Right lung (tissue), 2 donors: ENCODE measurements at regions not wholly inside any gene's neighbourhood (a gene's known extent, or its start where the extent isn't known, plus 50 kb on each side); places are given as distances from the start of the nearest gene placed in this dataset.
"Not testable (repeated sequence)": the region's sequence is repeated elsewhere in the genome, so short reads cannot be mapped to it uniquely, and the experiment has no call there.

Source experiments
- DNase-seq, 2 donors: peaks; one replicate each; pipeline ENCODE4 v3.0.0-alpha.2; 2013

DNA sequence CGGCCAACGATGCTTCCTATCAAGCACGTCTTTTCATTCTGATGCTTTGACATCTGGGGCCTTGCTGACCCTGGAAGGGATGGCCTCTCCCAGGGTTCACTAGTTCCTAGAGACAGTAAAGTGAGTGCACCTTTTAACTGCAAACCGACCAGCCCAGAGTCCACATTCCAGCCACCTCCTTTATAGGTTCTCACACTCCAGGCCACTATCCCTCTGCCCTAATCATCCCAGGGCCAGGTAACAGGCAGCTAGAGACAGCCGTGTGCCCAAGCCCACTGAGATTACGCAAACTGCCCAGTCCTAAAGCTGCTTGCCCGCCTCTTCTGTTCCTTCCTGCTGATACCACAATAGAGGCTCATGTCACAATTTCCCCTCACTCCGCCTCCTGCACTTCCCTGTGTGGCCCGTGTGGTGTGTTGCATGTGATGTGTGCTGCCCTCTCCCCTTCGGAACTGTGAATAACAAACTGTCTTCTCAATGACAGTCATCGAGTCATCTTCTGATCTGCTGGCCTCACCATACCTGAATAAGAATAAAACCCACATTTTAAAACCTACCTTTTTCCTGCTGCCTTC, 123.7 kb upstream of the EXOC2 start:
- DNase-seq, result no peak

DNA sequence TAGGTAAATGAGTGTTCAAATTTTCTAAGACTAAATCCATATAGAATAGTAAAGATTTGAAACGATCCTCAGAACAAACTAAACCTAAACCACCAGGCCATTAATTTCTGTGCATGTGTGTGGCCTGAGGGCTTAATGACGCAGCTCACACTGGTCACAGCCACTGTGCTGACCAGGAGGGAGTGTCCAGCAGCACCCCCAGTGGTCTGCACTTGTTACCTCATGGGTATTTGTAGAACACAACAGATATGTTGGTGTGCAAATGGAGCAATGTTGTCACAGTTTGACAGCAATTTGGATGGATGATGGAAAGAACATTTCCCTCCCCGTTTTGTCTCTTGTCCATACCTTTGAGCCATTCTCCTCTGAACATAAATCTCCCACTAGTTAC, 122.4 kb upstream of the EXOC2 start:
- no peak for DNase-seq

DNA sequence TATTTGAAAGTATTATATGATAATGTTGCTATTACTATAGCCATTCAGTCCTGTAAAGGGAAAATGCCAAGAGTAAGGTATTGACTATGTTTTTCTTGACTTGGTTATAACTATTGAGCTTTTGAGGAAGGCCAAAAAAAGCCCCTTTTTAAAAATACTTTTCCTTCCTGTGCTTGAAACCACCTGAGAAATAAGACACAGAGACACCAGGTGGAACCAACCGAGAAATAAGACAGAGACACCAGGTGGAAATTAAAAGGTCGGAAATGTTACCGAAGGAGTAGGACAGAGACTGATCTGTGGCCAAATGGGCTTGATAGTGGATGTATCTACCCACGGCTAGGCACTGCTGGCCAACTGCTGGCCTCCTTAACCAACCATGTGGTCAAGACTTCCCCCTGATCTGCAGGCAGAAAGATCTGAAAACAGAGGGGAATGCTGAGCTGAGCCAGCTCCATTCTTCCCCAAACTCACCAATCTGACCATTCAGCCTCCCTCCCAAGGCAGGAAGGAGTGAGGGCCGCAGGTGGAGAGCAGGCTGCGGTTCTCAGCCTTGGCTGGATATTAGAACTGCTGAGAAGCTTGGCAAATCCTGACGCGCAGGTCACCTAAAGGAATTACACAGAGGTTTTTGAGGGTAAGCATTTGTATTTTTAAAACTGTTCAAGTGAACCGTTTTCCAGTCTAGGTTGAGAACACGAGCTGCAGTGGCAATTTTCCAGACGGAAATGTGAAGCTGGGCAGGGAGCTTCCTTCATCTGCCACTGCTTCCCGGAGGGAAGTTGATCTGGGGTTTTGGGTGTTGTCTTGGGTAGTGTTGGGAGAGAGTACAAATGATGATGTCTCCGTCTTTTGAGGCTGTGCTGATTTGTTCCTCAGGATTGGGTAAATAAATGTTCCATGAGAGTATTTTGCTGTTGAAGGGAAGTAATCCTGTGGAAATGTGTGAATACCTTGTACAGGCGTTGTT, 121.7 kb upstream of the EXOC2 start:
- no peak for DNase-seq

DNA sequence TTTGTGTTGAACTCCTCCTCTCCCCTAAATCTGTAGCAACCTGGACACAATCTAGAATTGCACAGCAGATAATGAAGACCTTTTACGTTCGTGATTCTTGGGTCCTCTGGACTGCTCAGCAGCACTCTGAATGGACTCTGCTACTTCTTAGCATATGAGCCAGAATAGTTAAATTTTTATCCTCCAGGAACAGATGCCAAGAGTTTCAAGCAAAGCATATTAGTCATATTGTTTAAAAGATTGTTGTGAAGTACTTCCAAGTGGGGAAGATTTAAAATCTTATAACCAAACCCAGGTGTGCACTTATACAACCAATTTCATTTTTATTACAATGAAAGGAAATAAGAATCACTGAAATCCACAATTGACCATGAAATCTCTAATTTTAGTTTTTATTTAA, 118.9 kb upstream of the EXOC2 start:
- DNase-seq, result no peak

DNA sequence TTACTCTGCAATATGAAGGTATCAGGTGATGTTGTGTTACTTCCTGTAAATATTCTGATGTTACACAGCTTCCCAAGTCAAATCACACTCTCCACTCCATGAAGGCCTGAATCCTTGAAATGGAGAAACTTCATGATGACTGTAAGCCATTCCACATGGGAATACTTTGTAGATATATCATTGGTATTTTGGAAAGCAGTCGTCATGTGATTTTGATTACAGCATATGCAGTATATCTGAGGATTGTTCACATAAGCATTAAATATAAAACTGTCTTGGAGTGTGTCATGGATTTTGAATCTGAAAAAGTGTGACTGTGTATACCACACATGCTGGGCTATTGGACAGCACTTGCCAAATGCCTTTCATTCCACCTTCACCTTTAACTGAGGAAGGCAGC, 118.3 kb upstream of the EXOC2 start:
- DNase-seq, result no peak

DNA sequence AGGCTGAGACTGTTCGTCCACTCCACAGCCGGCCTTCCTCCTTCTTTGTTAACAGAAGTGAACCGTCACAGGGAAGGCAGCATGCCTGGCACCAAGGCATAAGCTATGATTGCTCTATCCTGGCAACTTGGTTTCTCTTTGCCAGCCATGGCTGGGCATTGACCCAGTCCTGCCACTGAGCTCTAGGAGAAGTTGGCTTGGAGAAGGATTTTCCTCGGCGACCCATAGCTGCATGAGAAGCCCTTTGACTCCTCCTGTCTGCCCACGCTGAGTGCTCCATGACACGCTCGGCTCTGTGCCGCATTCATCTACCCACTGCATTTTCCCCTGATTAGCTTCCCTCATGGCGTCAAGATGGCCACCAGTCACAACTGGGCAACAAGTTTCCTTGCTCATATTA, 111.8 kb upstream of the EXOC2 start:
- DNase-seq, result no peak

DNA sequence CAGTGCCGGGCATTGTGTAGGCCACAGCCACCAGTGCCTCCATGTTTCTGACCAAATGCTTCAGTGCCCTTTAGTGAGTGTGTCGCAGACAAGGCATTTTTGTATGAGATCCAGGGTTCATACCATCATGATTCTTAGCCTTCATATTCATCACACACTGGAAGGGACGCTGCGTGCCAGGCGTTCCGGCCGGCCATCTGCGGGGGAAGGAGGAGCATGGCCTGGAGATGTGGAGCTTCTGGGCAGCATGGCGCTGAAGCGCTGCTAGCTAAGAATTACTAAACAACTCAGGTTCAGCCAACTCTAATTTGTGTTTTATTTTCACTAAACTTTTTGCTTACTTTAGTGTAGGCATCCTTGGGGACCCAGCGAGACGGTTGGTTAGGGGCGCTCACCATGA, 111.4 kb upstream of the EXOC2 start:
- no peak for DNase-seq

DNA sequence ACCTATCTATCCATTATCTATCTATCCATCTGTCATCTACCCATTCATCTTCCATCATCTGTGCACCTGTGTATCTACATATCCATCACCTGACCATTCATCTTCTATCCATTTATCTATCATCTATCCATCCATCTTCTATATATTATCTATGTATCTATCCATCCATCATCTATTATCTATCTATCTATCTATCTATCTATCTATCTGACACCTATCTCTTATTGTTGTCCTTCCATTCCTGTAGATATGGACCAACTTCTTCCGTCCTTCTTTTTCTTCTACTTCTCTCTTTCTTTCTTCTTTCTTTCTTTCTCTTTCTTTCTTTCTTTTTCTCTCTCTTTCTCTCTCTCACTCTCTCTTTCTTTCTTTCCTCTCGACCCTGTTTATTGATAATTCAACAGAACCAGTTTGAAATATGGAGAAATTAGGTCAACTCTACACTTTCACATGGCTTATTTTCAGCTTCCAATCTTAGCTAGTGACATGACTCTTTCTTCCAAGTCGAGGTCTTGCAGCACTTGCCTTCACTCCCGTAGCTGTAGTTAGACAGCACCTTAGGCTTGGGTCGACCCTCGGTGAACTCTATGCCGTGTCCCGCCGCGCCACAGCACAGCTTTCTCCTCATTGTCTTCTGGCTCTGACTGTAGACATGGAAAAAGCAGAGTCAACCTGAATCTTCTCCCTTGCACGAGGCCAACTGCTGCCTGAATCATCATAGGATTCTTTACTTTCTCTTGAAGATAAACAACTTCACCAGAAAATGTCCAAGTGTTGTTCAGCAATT, 110.4 kb upstream of the EXOC2 start:
- no peak for DNase-seq

DNA sequence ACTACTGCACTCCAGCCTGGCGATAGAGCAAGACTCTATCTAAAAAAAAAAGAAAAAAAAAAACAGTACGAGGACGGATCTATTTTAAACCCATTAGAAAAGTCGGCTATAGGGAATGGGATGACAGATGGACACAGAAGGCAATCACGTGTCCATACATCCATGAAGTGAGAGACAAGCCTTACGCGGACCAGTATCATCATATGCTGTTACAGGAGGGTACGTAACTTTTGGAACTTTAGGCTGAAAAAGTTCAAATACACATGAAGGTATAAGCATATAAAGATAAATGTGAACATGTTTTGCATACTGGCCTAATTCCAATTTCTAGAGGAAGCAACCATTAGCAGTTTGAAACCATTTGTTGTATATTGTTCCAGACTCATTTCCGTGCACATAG, 109.8 kb upstream of the EXOC2 start:
- peak; percentile 45 to 75 for DNase-seq

DNA sequence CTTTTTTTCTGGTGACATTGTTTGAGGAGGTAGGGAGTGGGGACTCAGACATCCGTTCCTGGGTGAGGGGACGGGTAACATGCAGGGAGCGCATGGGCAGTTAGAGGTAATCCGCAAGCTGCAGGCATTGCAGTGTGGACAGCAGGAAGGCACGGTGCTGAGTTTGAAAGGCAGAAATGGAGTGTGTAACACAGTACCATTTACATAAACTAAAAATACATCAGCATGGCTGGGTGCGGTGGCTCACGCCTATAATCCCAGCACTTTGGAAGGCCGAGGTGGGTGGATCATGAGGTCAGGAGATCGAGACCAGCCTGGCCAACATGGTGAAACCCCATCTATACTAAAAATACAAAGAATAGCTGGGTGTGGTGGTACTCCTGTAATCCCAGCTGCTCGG, 109.3 kb upstream of the EXOC2 start:
- not testable (repeated sequence) for DNase-seq

DNA sequence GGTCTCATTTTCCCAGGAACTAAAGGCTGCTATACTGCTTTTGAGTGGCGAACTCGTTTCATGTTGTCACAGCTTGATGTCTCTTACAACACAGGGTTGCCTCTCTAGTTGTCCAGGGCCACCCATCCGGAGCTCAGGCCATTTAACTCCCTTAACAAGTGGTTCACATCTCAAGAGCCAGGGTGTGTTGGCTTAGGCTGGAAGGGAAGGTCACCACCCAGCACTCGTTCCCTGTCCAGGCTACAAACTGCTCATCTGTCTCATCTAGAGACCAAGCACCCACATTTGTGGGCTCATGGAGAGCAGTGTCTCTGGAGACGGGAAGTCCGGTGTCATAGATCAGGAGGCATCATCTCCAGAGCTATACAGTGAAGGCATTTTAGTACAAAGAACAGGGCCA, 106.8 kb upstream of the EXOC2 start:
- DNase-seq, result no peak

DNA sequence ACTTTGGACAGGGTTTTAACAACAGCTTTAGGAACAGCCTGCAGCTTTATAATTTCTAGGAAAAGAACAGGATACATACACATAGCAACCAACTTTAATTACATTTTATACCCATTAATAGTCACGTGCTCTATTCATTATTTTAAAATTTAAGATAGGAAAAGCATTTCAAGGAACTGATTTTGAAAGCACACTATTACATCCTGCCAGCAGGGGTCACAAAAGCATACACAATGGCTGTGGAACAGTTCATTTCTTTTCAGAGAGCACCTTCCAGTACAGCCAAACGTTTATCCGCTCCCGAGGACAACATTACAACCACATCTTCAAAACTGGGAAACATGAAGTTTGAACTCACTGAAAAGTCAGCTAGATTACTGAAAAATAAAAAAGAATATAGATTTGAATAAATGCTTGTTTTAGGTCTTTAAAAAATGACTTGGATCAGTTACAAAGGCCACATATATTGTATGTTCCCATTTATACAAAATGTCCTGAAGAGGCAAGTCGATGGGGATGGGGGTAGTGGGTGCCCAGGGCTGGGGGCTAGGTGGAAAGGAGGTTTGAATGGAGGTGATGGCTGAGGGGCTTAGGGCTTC, 104.6 kb upstream of the EXOC2 start:
- DNase-seq, result peak; percentile 59 to 75

DNA sequence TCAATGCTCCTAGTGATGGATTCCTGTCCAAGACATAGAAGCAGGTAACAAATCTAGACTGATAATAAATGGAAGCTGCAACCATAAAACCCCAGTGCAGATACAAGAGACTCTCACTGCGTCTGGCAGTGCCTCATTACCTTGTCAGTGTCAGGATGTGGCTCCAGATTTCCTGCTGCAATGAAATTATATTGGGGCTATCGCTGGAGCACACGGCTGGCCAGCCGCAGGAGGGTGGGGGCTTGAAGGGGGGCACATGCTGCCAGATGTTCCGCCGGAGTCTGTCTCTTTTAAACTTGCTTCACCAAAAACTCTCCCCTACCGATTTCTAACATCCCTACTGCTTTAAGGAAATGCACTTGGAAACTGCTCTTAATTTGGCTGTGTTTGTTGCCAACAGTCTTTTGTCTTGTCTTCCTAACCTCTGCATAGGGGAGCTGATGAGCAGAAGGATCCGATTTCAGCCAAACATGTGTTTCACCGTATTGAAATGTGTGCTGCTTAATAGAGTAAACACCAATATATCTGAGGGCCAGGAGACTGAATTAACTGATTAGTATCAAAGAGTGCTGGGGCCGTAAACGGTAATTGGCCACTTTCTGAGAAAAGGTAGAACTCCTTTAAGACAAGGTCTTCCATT, 102.2 kb upstream of the EXOC2 start:
- DNase-seq, result no peak

DNA sequence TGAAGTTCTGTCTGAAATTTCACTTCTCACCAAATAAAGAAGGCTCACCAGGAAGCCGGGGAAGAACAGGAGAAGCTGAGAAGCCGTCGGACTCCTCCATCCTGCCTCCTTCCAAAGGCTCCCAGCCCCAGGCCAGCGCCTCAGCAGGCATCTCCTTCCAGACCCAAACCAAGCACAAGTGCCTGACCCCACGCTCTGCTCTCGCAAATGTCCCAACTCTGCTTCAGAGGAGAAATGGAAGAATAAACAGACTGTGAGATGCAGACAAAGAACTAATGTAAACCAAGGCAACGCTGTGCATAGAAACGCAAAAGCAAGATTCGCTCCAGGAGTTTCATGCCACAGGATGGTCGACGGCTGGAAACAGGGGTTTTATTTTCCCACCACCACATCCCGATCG, 100.3 kb upstream of the EXOC2 start:
- DNase-seq, result no peak

DNA sequence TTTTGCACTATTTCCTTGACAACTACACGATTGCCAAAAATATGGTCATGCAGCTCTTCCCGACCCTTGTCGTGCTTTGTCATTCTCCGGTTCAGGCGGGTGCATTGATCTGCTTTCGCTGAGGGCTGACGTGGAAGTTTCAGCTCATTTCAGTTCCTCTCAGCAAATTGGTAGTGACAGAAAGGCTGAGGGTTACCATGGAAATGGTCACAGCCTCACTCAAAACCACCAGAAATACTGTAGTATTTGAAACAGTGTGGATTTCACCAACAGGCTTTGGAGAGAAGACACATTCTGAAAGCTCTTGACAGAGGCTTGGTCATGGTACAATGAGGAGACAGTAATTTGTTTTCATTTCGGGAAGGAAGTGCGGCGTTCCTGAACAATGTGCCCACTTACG, 99.7 kb upstream of the EXOC2 start:
- DNase-seq, result no peak

DNA sequence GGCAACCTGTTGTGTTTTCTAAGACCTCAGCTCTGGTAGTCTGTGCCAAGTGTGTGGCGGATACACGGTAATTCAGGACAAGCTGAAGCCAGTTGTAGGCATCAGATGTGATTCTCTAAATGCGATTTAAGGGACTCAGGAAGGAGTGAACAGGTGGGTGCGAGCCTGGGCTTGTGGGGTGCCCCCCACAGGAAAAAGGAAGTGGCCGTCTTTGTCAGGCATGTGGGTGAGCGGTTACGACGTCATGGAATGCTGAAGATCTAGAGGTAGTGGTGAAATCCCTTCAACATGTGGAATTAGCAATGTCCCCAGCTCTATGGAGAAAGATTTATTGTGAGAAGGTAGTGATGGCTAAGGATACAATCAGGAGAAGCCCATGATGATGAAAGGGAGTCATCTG, 95.1 kb upstream of the EXOC2 start:
- no peak for DNase-seq

DNA sequence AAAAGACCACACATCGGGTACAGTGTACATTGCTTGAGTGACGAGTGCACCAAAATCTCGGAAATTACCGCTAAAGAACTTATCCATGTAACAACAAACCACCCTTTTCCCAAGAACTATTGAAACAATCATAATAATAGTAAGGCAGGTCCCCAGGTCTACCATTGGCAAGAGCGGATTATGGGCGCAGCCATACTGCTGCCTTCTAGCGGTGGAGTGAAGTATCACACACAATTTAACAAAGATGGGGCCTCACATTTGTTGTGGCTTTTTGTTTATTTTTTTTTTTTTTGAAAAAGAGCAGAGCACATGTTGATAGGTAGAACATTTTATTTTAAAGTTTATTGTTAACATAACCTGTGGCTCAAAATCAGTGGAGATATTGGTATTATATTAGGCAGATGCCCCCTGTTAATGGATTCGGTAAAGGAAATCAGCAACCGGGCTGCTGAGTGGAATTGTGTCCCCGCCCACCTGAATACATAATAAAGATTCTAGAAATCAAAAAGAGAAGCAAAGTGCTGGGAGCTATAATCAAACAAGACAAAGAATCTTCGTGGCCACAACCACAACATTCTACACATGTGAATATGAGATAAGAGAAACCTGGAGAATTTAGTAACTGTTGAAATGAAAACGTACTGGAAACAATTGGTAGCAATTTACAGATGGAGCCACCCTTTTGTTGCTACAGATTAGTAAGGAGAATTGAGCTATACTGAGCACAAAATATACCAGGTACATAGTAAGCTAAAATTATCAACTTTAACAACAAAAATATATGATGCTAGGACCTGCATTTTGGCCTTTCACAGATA, 94.2 kb upstream of the EXOC2 start:
- no peak for DNase-seq

DNA sequence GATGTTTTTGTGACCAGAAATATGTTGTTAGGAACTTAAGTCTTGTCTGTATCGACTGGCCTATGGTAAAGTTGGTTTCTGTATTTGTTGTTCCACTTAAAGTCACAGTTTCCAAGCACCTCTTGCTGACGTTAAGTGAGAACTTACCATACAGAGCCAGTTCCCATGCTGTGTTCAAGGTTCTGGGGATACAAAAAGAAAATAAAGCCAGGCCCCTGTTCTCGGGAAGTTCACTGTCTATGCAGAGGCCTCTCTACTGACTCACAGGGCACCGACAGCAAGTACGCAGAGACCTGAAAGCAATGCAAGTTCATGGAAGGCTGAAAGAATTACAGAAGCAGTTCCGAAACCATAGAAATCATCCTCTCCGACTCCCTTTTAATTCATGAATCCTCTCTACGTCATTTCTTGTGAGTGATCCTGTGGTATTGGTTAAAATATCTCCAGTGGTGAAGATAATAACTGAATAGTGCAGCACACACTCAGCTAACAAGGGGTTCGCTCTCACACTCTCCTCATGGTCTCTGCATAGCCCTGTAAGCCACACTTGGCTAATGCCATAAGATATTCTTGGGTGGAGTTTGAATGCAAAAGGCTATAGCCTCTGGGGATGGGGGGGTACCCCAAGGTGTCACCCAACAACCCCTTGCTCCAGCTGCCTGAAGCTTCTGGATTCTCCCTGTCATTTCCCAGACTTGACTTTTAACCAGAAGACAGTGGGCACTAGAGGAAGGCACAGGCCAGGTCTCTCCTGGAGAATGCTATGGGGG, 91.2 kb upstream of the EXOC2 start:
- DNase-seq, result no peak

DNA sequence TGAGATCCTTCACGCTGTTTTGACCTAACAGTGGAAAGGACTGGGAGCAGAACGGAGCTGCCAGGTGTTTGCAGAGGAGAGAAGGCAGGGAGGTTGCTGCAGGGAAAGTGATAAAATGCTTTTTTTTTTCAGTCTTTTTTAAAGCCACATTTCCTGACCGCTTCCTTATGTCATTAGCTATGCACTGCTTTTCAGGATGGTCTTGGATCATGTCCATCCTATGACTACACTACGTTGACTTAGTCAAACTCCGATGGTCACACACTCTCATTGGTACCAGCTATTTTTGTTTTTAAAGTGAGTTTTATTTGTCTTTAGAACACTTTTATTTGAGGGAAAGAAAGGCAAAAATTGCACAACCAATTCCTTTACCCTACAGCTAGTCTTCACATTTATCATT, 89.2 kb upstream of the EXOC2 start:
- DNase-seq, result no peak

DNA sequence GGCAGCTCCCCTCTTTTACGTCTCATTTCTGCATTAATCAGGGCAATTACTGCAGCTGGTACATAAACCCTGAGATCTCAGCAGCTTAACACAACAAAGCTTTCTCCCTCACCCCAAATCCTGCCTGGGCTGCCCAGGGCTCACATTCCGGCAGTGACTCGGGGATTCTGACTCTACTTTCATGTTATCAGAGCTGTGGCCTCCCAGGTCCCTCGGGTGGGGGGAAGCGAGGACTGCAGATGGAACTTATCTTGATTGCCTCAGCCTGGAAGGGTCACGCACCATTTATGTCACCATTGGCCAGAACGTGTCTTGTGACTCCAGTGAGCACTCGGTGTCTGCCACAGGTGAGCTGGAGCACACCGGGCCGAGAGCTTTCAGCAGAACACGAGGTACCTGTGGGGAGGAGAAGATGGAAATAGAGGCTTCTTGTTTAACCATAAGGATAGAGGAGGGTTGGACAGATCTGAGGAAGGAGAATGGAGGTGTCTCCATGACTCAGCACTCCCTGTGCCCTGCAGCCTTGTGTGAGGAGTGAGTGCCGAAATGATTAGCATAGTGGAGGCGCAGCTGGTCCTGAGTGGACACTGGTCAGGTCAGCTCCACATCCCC, 88.5 kb upstream of the EXOC2 start:
- no peak for DNase-seq
